Epithelial cell of prostate (primary cell): ENCODE measurements at regions not wholly inside any gene's neighbourhood (a gene's known extent, or its start where the extent isn't known, plus 50 kb on each side); places are given as distances from the start of the nearest gene placed in this dataset.
A peak's percentile ranks its signal among the peaks of the same experiment; 100 is the strongest.

Experiments
- DNase-seq: peaks from one replicate; pipeline ENCODE4 v3.0.0-alpha.2; 2011; ENCODE audit warnings: low read depth, low spot score
- H3K27ac ChIP-seq: fragments of 450-650 bp; 2 replicates; pipeline ENCODE4 v1.5.1; 2017; ENCODE audit warnings: mild to moderate bottlenecking

DNA sequence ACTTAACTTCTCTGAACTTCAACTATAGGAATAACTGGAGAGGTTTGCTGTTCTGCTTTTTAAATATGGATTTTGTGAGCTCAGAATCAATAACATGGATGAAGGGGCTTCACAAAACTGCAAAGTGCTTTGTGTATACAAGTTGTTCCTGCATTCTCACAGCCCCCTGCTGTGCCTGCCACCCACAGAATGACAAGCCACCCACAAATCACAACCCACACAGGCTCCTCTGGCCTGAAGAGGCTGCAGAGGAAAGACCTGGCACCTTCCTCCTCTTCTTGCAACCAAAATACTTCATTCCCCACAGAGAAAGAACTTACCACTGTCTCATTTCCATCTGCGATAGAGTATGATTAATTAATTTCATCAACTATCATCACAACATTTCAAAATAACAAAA, 106.7 kb upstream of the NHSL1 start:
- H3K27ac ChIP-seq: no peak overlapping the region
- DNase-seq: no peak

- DNase-seq: no peak
- no peak overlapping the region for H3K27ac ChIP-seq
These were observed 108.5 kb upstream of the NHSL1 start for GRCh38 chr6:138607478-138608433.

GRCh38 chr6:138608896-138609295, 109.6 kb upstream of the NHSL1 start:
- H3K27ac ChIP-seq: no peak overlapping the region
- DNase-seq: no peak

DNA sequence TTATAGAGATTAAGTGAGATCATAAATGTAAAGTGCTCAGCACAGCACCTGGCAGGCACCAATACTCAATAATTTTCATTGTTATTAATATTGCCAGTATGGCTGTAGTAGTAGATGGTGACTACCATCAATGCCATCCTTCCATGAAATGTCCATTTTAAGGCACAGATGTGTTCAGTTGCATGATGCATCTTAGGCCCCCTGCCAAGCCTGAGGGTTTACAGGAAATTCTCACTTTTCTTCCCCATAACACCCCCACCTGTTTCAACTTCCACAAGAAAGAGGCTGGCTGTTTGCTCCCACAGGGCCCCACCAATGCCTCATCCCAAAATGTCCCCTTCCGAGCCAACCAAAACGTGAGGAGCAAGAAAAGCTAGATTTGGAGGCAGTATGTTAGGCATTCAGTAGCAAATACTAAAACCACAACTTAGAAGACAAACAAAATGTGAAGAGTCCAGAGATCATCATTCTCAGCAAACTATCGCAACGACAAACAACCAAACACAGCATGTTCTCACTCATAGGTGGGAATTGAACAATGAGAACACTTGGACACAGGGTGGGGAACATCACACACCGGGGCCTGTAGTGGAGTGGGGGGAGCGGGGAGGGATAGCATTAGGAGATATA, 110.6 kb upstream of the NHSL1 start:
- H3K27ac ChIP-seq: no peak overlapping the region
- no peak for DNase-seq

DNA sequence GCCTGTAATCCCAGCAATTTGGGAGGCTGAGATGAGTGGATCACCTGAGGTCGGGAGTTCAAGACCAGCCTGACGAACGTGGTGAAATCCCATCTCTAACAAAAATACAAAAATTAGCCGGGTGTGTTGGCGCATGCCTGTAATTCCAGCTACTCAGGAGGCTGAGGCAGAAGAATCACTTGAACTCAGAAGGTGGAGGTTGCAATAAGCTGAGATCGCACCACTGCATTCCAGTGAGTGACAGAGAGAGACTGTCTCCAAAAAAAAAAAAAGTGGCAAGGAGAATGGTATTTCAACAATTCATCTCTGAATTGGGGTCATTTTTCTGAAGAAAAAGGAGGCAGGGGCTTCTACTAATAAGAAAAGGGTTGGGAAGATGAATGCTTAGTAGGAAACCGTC, 111.5 kb upstream of the NHSL1 start:
- DNase-seq: no peak

DNA sequence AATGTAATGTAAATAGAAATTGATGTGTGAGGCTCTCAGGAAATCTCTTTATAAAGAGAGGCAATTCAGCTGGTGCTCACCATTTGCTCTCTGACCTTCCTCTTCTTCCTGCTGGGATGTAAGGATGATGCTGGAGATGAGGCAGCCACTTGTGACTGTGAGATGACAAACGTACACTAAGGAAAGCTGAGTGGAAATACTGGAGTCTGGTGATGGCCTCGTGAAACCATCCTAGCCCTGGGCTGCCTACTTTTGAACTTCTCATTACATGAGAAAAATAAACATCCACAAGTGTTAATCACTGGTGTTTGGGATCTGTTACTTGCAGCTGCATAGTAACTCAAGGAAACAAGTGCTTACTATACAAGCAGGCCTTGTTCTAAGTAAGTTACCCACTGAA, 114.9 kb upstream of the NHSL1 start:
- no peak for DNase-seq
- no peak overlapping the region for H3K27ac ChIP-seq

More for the DNA sequence above, 111.5 kb upstream of the NHSL1 start:
- H3K27ac ChIP-seq: no peak overlapping the region

GRCh38 chr6:138618168-138618567, 118.9 kb upstream of the NHSL1 start:
- DNase-seq: no peak

GRCh38 chr6:138620630-138621029, 121.3 kb upstream of the NHSL1 start:
- DNase-seq: no peak
- H3K27ac ChIP-seq: no peak overlapping the region

More at GRCh38 chr6:138618168-138618567, 118.9 kb upstream of the NHSL1 start:
- no peak overlapping the region for H3K27ac ChIP-seq

DNA sequence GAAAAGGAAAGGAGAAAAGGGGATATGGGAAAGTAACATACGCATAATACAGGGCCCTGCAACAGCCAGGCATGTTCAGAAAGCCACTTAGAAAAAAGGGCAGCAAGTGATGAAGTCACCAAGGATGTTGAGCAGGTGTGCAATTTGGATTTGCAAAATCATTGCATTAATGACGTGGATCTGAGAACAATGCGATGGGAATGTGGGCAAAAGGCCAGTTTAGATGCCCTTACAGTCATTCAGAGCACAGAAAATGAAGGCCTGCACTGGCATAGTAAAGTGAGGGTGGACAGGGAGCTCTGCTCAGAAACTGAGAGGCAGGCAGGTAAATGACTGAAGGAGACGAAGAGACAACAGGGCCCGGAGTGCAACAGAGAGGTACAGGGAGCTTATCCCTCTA, 123.7 kb upstream of the NHSL1 start:
- peak; percentile 24 for DNase-seq
- peak overlapping the region; percentile 19 for H3K27ac ChIP-seq

- no peak for DNase-seq
These were observed 132.3 kb upstream of the NHSL1 start for GRCh38 chr6:138631566-138631965.

GRCh38 chr6:138637822-138638221, 135.7 kb upstream of the CCDC28A start:
- no peak for DNase-seq
- no peak overlapping the region for H3K27ac ChIP-seq

More at GRCh38 chr6:138631566-138631965, 132.3 kb upstream of the NHSL1 start:
- H3K27ac ChIP-seq: no peak overlapping the region

- no peak overlapping the region for H3K27ac ChIP-seq
- no peak for DNase-seq
These were observed 135.0 kb upstream of the CCDC28A start for GRCh38 chr6:138638604-138639003.

GRCh38 chr6:138640028-138640427, 133.5 kb upstream of the CCDC28A start:
- H3K27ac ChIP-seq: no peak overlapping the region
- no peak for DNase-seq

DNA sequence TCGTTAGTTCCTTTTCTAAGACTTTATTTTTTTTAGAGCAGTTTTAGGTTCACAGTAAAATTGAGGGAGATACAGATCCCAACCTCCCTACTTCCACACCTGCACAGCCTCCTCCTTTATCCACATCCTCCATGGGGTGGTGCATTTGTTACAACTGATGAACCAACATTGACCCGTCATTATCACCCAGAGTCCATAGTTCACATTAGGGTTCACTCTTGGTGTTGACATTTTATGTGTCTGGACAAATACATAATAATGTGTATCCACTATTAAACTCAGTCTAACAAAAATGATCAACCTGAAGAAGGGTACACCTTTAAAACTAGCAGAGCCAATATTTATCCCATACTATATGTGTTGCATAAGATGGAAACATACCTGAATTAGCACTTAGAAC, 130.4 kb upstream of the CCDC28A start:
- no peak for DNase-seq
- no peak overlapping the region for H3K27ac ChIP-seq

- no peak overlapping the region for H3K27ac ChIP-seq
- DNase-seq: no peak
These were observed 127.5 kb upstream of the CCDC28A start for GRCh38 chr6:138645976-138646640.

DNA sequence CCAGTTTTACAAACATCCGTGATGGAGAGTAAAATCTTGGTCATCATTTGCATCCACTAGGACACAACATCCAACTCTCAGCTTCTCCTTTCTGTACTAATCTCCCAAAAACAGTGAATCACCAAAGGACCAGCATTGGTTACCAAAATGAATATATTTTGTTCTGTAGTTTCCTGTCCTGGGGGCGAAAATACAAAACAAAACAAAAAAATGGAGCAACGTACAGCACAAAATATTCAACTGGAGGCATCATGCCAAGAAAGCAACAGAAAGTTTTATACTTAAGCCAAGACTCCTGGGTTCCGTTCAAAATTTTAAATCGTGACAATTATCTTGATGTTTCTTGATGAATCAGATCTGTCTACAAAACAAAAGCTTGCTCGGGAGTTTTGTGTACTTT, 126.6 kb upstream of the CCDC28A start:
- no peak for DNase-seq
- no peak overlapping the region for H3K27ac ChIP-seq

- H3K27ac ChIP-seq: no peak overlapping the region
- DNase-seq: no peak
These were observed 125.4 kb upstream of the CCDC28A start for GRCh38 chr6:138648127-138648526.

GRCh38 chr6:138651491-138651890, 122.1 kb upstream of the CCDC28A start:
- no peak for DNase-seq
- H3K27ac ChIP-seq: no peak overlapping the region

DNA sequence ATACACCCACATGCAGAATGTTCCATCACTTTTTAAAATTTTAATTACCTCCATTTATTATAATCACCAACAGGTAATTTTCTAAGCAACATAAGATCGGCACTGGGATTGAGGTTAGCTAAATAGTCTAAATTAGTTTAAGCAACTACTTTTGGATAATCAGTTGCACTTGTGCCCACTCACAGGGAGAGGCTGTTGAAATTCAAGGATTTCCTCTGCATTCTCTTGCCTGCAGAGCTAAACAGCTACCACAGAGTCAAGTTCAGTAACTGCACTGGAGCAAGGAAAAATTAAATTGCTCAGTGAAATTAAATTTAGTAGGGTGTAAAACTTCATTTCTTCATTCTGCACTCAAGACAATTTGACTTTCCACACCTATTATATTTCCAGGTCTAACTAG, 120.7 kb upstream of the CCDC28A start:
- no peak overlapping the region for H3K27ac ChIP-seq

GRCh38 chr6:138653435-138653834, 120.1 kb upstream of the CCDC28A start:
- no peak for DNase-seq
- H3K27ac ChIP-seq: no peak overlapping the region

More for the DNA sequence above, 120.7 kb upstream of the CCDC28A start:
- no peak for DNase-seq
